ENCODE measurements at regions not wholly inside any gene's neighbourhood (a gene's known extent, or its start where the extent isn't known, plus 50 kb on each side); places are given as distances from the start of the nearest gene placed in this dataset.

- TF ChIP-seq CTCF (IDR thresholded peaks at IDR 0.05; ENCODE audit: control extremely low read depth in 1 of 3, insufficient read depth in 1 of 3, low read depth in 1 of 3, low read length in 3 of 3) (no peak), EZH2 (IDR thresholded peaks at IDR 0.05; ENCODE audit: low read depth, low read length, severe bottlenecking) (no peak), EP300 (IDR thresholded peaks at IDR 0.05; ENCODE audit: borderline replicate concordance in 1 of 2, low read depth in 2 of 2, low read length in 2 of 2) (no peak), SIRT6 (IDR thresholded peaks at IDR 0.05; ENCODE audit: low read length) (no peak), POLR2A (IDR thresholded peaks at IDR 0.05; ENCODE audit: control extremely low read depth in 1 of 2, low read depth in 2 of 2, low read length in 2 of 2) (no peak), BACH1 (IDR thresholded peaks at IDR 0.05; ENCODE audit: low read length) (no peak)
Measured at GRCh38 chr20:52880259-52880658, 91.9 kb upstream of the TSHZ2 start.

Data from H1 (cell line).